DMS 273 treated with DMSO at 0.1 percent for 48 hours (cell line): ENCODE measurements at regions not wholly inside any gene's neighbourhood (a gene's known extent, or its start where the extent isn't known, plus 50 kb on each side); places are given as distances from the start of the nearest gene placed in this dataset.

Experiments
- DNase-seq: peaks from one replicate; lab custom pipeline; 2025; lab: John Stamatoyannopoulos, UW

DNA sequence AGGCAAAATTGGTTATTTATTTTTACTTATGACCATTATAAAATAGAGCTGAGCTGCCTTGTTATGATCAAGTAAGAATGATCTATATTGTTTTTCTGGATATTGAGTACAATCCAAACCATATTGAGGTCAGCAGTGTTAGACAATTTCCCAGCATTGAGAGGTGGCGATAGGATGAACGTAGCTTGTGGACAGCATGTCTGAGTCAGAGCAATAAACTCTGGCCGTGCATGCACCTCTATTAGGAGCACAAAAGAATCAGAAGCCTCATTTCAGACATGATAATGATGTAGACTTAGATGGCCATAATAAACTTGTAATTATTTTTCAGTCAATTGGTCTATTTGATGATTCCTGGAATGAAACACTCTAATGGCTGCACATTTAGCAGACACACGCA lies 491.6 kb downstream of the RIT2 start:
- no peak for DNase-seq

DNA sequence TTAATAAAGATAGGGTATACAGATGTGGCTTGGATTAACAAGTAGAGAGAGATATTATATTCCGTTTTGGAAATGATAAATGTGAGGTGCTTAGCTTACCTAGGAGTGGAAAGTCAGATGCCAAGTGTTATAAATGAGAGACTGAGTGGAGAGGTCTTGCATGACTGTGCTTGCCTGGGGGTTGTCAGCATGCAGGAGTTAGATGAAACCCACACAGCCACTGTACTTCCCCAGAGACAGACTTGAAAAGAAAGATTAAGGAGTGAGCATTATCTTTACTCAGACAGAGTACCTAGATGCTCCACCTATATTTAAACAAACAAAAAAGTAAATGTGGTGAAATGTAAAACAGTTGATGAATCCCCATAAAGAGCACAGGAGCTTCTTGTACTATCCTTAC lies 482.7 kb downstream of the RIT2 start:
- no peak for DNase-seq

GRCh38 chr18:42635378-42636048 lies 480.0 kb downstream of the RIT2 start:
- no peak for DNase-seq

GRCh38 chr18:42636309-42636708 lies 479.2 kb downstream of the RIT2 start:
- DNase-seq = no peak

DNA sequence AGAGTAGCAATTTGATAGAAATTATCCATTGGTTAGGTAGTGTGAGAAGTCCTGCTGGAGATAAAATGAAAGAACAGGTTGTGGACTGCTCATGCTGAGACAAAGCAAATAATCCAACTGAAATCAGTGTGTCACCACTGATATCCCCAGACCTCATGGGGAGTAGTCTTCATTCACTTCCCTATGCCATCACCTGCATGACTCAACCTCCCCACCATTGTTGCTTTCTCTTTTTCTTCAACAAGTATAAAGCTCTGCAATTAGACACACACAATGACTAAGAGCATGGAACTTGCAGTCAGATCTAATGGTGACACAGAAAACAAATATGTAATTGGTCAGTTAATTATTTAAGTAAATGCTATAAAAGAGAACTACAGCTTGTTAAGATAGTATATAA lies 475.3 kb downstream of the RIT2 start:
- no peak for DNase-seq

DNA sequence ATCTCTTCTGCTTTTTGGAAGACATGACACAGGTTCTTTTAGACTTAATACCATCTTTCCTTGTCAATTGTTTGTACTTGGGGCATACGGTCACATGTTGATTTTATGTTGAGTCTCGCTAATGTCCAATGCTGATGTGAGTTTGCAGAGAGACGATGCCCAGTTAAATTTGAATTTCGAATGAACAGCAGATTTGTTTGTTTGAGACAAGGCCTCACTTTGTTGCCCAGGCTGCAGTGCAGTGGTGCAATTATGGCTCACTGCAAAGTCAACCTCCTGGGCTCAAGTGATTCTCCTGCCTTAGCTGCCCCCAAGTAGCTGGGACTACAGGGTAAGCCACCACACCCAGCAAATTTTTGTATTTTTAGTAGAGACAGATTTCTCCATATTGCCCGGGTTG lies 473.5 kb downstream of the RIT2 start:
- no peak for DNase-seq

- no peak for DNase-seq
These were observed 470.8 kb downstream of the RIT2 start for GRCh38 chr18:42644729-42645131.

DNA sequence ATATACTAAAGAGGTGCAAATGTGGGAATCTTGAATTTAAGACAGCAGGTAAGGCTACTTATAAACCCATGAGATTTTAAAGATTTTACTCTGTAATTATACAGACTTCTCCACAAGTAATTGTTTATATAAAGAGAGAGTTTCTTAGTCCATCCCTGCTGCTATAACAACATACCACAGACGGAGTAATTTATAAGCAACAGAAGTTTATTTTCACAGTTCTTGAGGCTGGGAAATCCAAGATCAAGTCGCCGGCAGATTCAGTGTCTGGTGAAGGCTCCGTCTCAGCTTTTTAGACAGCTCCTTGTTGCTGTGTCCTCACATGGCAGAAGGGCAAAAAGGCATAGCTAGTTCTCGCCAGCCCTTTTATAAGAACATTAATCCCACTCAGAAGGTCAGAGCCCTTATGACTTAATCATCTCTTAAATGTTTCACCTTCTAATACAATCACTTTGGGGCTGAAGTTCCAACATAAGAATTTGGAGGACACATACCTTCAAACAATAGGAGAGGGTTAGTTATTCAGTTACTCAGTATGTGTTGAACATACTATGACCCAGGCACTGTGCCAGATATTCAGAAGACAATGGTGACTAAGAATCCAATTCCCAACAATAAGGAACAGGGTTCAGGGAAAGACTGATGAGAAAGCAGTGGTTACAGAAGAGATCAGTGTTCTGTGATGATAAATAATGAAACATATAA lies 466.0 kb downstream of the RIT2 start:
- DNase-seq = no peak

DNA sequence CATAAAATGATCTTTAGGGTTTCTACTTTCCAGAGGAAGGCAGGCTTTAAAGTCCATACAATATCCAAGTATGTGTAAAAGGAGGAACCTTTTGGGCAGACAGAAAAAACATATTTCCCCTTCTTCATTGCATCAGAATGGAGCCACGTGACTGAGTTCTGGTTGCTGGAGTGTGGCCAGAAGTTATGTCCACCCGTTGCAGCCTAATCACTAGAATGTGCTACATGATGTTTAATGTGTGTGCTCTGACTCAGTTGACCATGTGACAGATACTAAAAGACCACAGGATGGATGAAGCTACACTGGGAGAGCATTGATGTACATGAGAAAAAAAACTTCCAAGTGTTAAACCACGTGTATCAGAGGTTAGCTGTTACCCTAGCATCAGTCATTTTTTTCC lies 460.9 kb downstream of the RIT2 start:
- no peak for DNase-seq

GRCh38 chr18:42657551-42657950 lies 457.9 kb downstream of the RIT2 start:
- no peak for DNase-seq

DNA sequence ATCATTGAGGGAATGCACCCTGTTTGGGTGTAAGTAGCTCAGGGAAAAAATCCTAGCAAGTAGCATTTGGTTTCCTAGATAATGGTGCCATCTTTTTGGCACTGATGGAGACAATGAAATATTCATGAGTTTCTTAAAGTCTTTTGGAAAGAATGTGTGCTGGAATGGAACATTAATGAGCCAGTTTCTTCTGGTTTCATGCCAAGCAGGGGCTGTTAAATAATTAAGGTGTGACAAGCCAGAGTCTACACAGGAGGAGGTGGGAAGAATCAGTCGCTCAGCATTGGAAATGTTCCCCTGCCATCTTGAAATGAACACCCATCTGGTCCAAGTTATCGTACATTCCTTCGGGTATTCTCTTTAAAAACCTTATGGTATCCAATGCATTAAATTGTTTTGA lies 457.3 kb downstream of the RIT2 start:
- DNase-seq = no peak

DNA sequence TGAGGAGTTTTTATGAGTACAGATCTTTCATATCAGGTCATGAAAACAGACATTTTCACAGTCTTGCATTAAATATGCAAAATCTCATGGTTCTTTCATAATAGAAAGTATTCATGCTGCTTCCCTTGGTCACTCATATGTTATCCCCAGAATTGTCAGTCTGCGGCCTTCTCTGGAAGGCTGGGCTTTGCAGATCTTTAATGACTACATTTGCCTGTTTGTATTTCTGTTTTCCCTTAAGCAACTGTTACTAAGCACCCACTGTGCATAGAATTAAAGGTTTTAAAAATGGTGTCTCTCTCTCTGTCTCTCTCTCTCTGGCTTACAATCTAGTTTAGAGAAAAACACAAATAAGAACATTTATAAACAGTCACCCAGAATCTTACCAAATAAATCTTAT lies 456.3 kb downstream of the RIT2 start:
- DNase-seq = no peak

- DNase-seq = no peak
These were observed 444.6 kb downstream of the RIT2 start for GRCh38 chr18:42670860-42671259.

GRCh38 chr18:42675810-42676209 lies 439.7 kb downstream of the RIT2 start:
- no peak for DNase-seq

DNA sequence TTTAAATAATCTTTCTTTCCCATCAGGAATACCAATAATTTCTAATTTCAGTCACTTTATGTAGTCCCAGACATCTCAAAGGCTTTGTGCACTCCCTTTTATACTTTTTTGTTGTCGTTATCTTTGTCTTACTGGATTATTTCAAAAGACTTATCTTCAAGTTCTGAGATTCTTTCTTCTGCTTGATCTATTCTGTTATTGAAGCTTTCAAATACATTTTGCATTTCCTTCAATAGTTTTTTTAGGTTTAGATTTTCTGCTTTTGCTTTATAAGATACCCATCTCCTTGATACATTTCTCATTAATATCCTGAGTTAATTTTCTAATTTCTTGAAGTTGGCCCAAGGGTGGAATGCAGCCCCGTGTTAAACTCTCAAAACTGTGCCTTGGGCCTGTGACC lies 432.4 kb downstream of the RIT2 start:
- no peak for DNase-seq

- DNase-seq = no peak
These were observed 426.2 kb downstream of the RIT2 start for GRCh38 chr18:42689310-42689709.
